ENCODE measurements at regions not wholly inside any gene's neighbourhood (a gene's known extent, or its start where the extent isn't known, plus 50 kb on each side); places are given as distances from the start of the nearest gene placed in this dataset.

GRCh38 chr18:53943326-53943860, 281.1 kb downstream of the MBD2 start:
- TF ChIP-seq CTCF (IDR thresholded peaks at IDR 0.05): no peak
- DNase-seq (ENCODE audit: low spot score): no peak
- H3K4me1 ChIP-seq: no peaks in the 10 kb centered on the region
- H3K9me3 ChIP-seq: no peaks in the 10 kb centered on the region
- no peaks in the 10 kb centered on the region for H3K36me3 ChIP-seq
- H3K27ac ChIP-seq: no peak overlapping the region
- no peaks in the 10 kb centered on the region for H3K27me3 ChIP-seq
- no peak overlapping the region for H3K4me3 ChIP-seq

GRCh38 chr18:53941601-53942338, 282.7 kb downstream of the MBD2 start:
- H3K27me3 ChIP-seq: no peaks in the 10 kb centered on the region
- H3K27ac ChIP-seq: no peak overlapping the region
- no peaks in the 10 kb centered on the region for H3K9me3 ChIP-seq
- DNase-seq (ENCODE audit: low spot score): no peak
- H3K36me3 ChIP-seq: no peaks in the 10 kb centered on the region
- H3K4me3 ChIP-seq: no peak overlapping the region
- TF ChIP-seq CTCF (IDR thresholded peaks at IDR 0.05): no peak
- no peaks in the 10 kb centered on the region for H3K4me1 ChIP-seq

DNA sequence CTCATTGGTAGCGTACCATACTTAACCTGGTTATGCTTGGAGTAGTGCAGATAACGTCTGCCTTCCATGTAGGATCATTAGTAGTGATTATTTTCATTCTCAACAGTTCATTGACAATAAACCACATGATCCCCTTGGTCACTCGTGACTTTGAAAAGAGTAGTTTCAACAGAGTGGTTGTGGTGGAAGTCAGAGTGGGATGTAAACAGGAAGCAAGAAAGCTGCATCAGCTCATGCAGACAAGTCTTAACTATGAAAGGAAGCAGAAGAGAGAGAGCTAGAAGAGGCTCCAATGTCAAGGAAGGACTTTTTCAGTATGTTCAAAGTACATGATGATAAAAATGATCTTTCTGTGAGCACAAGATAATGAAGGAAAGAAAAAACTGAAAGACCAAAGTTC, 287.4 kb downstream of the MBD2 start:
- DNase-seq (ENCODE audit: low spot score): no peak
- Histone ChIP-seq H3K4me1 (no peaks in the 10 kb centered on the region), H3K27ac (no peak overlapping the region), H3K4me3 (no peak overlapping the region), H3K27me3 (no peaks in the 10 kb centered on the region), H3K9me3 (no peaks in the 10 kb centered on the region), H3K36me3 (no peaks in the 10 kb centered on the region)
- no peak for TF ChIP-seq CTCF (IDR thresholded peaks at IDR 0.05)

- H3K36me3 ChIP-seq: no peaks in the 10 kb centered on the region
- H3K27ac ChIP-seq: no peak overlapping the region
- H3K27me3 ChIP-seq: no peaks in the 10 kb centered on the region
- TF ChIP-seq CTCF (IDR thresholded peaks at IDR 0.05): no peak
- no peak overlapping the region for H3K4me3 ChIP-seq
- H3K9me3 ChIP-seq: no peaks in the 10 kb centered on the region
- H3K4me1 ChIP-seq: no peaks in the 10 kb centered on the region
- DNase-seq (ENCODE audit: low spot score): no peak
These were observed 288.7 kb downstream of the MBD2 start for GRCh38 chr18:53935803-53936202.

DNA sequence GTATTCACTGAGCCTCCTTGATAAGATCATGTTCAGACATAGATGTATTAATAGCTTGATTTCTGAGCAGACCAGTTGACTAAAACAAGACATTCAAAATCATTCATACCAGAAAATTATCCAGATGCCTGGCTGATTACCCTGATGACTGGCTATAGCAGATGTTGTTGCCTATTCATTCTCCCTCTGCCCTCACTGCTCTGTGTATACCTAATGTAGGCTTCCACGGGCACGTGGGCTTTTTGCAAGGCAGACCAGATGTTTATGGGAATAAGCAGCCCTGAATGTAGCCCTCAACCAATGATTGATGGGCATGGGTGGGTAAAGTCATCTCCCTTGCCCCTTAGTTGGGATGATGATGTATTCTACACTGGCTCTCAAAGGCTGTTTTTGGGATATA, 289.1 kb downstream of the MBD2 start:
- no peak overlapping the region for H3K4me3 ChIP-seq
- no peaks in the 10 kb centered on the region for H3K9me3 ChIP-seq
- no peaks in the 10 kb centered on the region for H3K27me3 ChIP-seq
- TF ChIP-seq CTCF (IDR thresholded peaks at IDR 0.05): no peak
- H3K36me3 ChIP-seq: no peaks in the 10 kb centered on the region
- no peak for DNase-seq (ENCODE audit: low spot score)
- no peak overlapping the region for H3K27ac ChIP-seq
- no peaks in the 10 kb centered on the region for H3K4me1 ChIP-seq
